ENCODE measurements at regions not wholly inside any gene's neighbourhood (a gene's known extent, or its start where the extent isn't known, plus 50 kb on each side); places are given as distances from the start of the nearest gene placed in this dataset.
"Not testable (repeated sequence)": the region's sequence is repeated elsewhere in the genome, so short reads cannot be mapped to it uniquely, and the experiment has no call there.

DNA sequence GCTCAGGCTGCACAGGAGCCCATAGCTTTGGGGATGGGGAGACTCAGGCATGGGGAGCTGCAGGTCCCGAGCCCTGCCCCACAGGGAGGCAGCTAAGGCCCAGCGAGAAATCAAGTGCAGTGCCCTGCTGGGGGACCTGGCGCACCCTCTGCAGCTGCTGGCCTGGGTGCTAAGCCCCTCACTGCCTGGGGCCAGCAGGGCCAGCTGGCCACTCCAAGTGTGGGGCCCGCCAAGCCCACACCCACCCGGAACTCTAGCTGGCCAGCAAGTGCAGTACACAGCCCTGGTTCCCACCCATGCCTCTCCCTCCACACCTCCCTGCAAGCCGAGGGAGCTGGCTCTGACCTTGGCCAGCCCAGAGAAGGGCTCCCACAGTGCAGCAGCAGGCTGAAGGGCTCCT is 268.7 kb upstream of the LRRC4C start:
- not testable (repeated sequence) for TF ChIP-seq YY1 (IDR thresholded peaks at IDR 0.05; ENCODE audit: insufficient read depth, insufficient read length); ZNF274 (IDR thresholded peaks at IDR 0.05; ENCODE audit: low read depth, low read length); SUZ12 (IDR thresholded peaks at IDR 0.05; ENCODE audit: extremely low read depth, insufficient read depth, insufficient read length)

Data from NT2/D1 (cell line).